ENCODE measurements at regions not wholly inside any gene's neighbourhood (a gene's known extent, or its start where the extent isn't known, plus 50 kb on each side); places are given as distances from the start of the nearest gene placed in this dataset.

DNA sequence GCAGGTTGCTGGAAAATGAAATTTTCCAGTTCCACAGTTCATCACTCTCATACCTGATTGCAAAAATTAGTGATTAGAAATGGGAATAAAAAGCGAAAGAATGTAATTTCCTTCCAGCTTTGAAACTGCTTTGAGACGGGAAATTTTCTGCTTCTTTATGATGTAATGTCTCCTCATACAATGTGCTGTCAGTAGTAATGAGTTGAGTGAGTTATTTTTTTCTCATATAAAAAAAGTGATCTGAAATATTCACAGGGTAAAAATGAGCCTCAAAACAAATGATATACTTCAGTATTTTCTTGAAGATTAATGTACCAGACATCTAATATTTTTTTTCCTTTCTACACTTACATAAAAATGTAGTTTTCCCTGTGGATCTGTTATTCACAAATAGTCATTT lies 179.1 kb upstream of the FAT4 start:
- CTCF ChIA-PET, result interaction anchor here (1.0 to 1.3 kb wide), 2 partner anchors 15 to 25 kb away, joined by 3 read pairs; no protein-coding TSS in a partner anchor
- dilution Hi-C loops (cut with MboI; ENCODE audit: extremely low pct_ligation_motif_present, low sequenced_read_pairs), result no loop called here
- no TSS peak for BruUV-seq (replicated peaks)

DNA sequence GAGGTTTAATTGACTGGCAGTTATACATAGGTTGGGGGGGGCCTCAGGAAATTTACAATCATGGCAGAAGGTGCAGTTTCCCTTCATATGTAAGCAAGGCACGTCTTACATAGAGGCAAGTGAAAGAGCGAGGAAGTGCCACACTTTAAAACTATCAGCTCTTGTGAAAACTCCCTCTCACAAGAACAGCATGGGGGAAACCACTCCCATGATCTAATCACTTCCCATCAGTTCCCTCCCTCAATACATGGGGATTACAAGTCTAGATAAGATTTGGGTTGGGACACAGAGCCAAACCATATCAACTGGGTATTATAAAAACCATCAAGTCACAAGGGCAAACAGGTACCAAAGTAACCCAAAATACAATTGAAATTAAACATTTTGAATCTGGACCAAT lies 182.0 kb upstream of the FAT4 start:
- Histone ChIP-seq H3K27me3 (ENCODE audit: control insufficient read depth in 2 of 2, insufficient read depth in 2 of 2, low read length in 2 of 2) (no peaks in the 10 kb centered on the region), H3K79me2 (ENCODE audit: control insufficient read depth, insufficient read depth, low read length) (no peaks in the 10 kb centered on the region), H3K9me3 (replicated peaks; ENCODE audit: control insufficient read depth, insufficient read depth, low read length) (no peaks in the 10 kb centered on the region), H3K27ac (ENCODE audit: insufficient read depth, low read depth, low read length) (no peak overlapping the region), H3K4me3 (replicated peaks in 1 of 3; ENCODE audit: insufficient read depth in 1 of 3, low read depth in 1 of 3, low read length in 3 of 3) (no peak overlapping the region), H2AFZ (ENCODE audit: low read depth, low read length) (no peak overlapping the region), H3K9ac (replicated peaks; ENCODE audit: extremely low read depth, insufficient read depth, low read length) (no peak overlapping the region), H3K4me1 (ENCODE audit: control insufficient read depth, extremely low read depth, insufficient read depth, low read length) (no peaks in the 10 kb centered on the region), H3K4me2 (ENCODE audit: insufficient read depth, low read length) (no peak overlapping the region), H3K9me1 (replicated peaks; ENCODE audit: control insufficient read depth, extremely low read depth, insufficient read depth, low read length) (no peaks in the 10 kb centered on the region), H3K36me3 (ENCODE audit: control insufficient read depth in 2 of 2, extremely low read depth in 1 of 2, insufficient read depth in 2 of 2, low read length in 2 of 2) (no peaks in the 10 kb centered on the region), H4K20me1 (replicated peaks; ENCODE audit: control insufficient read depth, extremely low read depth, insufficient read depth, low read length) (no peaks in the 10 kb centered on the region)
- ChIA-PET POLR2A (no interaction called here), CTCF (interaction anchor here (1.5 kb wide), 1 partner anchor 91 kb away, joined by 3 read pairs; no protein-coding TSS in a partner anchor)
- no peak for DNase-seq (ENCODE audit: low read depth, low spot score)
- no peak for TF ChIP-seq GATA2 (IDR thresholded peaks at IDR 0.05; ENCODE audit: insufficient read depth, insufficient read length, low read depth, low read length)
- TF ChIP-seq, protein P1, sequence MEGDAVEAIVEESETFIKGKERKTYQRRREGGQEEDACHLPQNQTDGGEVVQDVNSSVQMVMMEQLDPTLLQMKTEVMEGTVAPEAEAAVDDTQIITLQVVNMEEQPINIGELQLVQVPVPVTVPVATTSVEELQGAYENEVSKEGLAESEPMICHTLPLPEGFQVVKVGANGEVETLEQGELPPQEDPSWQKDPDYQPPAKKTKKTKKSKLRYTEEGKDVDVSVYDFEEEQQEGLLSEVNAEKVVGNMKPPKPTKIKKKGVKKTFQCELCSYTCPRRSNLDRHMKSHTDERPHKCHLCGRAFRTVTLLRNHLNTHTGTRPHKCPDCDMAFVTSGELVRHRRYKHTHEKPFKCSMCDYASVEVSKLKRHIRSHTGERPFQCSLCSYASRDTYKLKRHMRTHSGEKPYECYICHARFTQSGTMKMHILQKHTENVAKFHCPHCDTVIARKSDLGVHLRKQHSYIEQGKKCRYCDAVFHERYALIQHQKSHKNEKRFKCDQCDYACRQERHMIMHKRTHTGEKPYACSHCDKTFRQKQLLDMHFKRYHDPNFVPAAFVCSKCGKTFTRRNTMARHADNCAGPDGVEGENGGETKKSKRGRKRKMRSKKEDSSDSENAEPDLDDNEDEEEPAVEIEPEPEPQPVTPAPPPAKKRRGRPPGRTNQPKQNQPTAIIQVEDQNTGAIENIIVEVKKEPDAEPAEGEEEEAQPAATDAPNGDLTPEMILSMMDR (IDR thresholded peaks at IDR 0.05; ENCODE audit: extremely low read depth in 1 of 2, insufficient read depth in 1 of 2, low read depth in 1 of 2, low read length in 2 of 2), result no peak
- no peak for TF ChIP-seq POLR2A (IDR thresholded peaks at IDR 0.05; ENCODE audit: low read depth, low read length)
- no peak for TF ChIP-seq MYC (IDR thresholded peaks at IDR 0.05; ENCODE audit: low read depth, low read length)
- TF ChIP-seq, protein P2, sequence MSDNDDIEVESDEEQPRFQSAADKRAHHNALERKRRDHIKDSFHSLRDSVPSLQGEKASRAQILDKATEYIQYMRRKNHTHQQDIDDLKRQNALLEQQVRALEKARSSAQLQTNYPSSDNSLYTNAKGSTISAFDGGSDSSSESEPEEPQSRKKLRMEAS (IDR thresholded peaks at IDR 0.05; ENCODE audit: insufficient read depth, insufficient read length), result no peak
- BruUV-seq (replicated peaks), result no TSS peak
- intact Hi-C loops (cut with micrococcal nuclease), result loop anchor here (10.0 kb wide), 1 partner anchor 1652 kb away; no protein-coding TSS in a partner anchor
- dilution Hi-C loops (cut with MboI; ENCODE audit: extremely low pct_ligation_motif_present, low sequenced_read_pairs), result no loop called here
- FAIRE-seq, result no peak

More for the DNA sequence above, 179.1 kb upstream of the FAT4 start:
- Histone ChIP-seq H3K9me1 (replicated peaks; ENCODE audit: control insufficient read depth, extremely low read depth, insufficient read depth, low read length) (no peaks in the 10 kb centered on the region), H3K36me3 (ENCODE audit: control insufficient read depth in 2 of 2, extremely low read depth in 1 of 2, insufficient read depth in 2 of 2, low read length in 2 of 2) (no peaks in the 10 kb centered on the region), H3K9me3 (replicated peaks; ENCODE audit: control insufficient read depth, insufficient read depth, low read length) (no peaks in the 10 kb centered on the region), H3K27me3 (ENCODE audit: control insufficient read depth in 2 of 2, insufficient read depth in 2 of 2, low read length in 2 of 2) (no peaks in the 10 kb centered on the region), H3K79me2 (ENCODE audit: control insufficient read depth, insufficient read depth, low read length) (no peaks in the 10 kb centered on the region), H4K20me1 (replicated peaks; ENCODE audit: control insufficient read depth, extremely low read depth, insufficient read depth, low read length) (no peaks in the 10 kb centered on the region), H3K4me3 (replicated peaks in 1 of 3; ENCODE audit: insufficient read depth in 1 of 3, low read depth in 1 of 3, low read length in 3 of 3) (no peak overlapping the region), H3K4me2 (ENCODE audit: insufficient read depth, low read length) (no peak overlapping the region), H3K4me1 (ENCODE audit: control insufficient read depth, extremely low read depth, insufficient read depth, low read length) (no peaks in the 10 kb centered on the region), H2AFZ (ENCODE audit: low read depth, low read length) (no peak overlapping the region), H3K9ac (replicated peaks; ENCODE audit: extremely low read depth, insufficient read depth, low read length) (no peak overlapping the region), H3K27ac (ENCODE audit: insufficient read depth, low read depth, low read length) (no peak overlapping the region)
- POLR2A ChIA-PET, result no interaction called here
- TF ChIP-seq POLR2A (IDR thresholded peaks at IDR 0.05; ENCODE audit: low read depth, low read length), result no peak
- intact Hi-C loops (cut with micrococcal nuclease), result loop anchor here (10.0 kb wide), 1 partner anchor 1649 kb away; no protein-coding TSS in a partner anchor
- FAIRE-seq (no peak), DNase-seq (ENCODE audit: low read depth, low spot score) (no peak)
